Breast epithelium (tissue), 4 donors: ENCODE measurements at regions not wholly inside any gene's neighbourhood (a gene's known extent, or its start where the extent isn't known, plus 50 kb on each side); places are given as distances from the start of the nearest gene placed in this dataset.

Source experiments
- DNase-seq, 2 donors: peaks; one replicate each; pipeline ENCODE4 v3.0.0-alpha.2; 2019; ENCODE audit warnings: low spot score in 2 of 2
- H3K27ac ChIP-seq, 2 donors: fragments of 200-600 bp; sonication (generic) in 1 of 2; one replicate each; pipeline ENCODE4 v1.5.1; 2016 to 2019; ENCODE audit warnings: mild to moderate bottlenecking in 1 of 2
- H3K27me3 ChIP-seq, 2 donors: fragments of 200-600 bp; sonication (generic) in 1 of 2; one replicate each; pipeline versions ENCODE4 v1.5.1 to v1.6.0; 2017 to 2019; ENCODE audit warnings: control low read depth in 1 of 2, mild to moderate bottlenecking in 1 of 2
- H3K36me3 ChIP-seq: fragments of 200-600 bp; one replicate; pipeline ENCODE4 v1.5.1; 2019
- H3K4me1 ChIP-seq, 2 donors: fragments of 200-600 bp; sonication (generic); one replicate each; pipeline ENCODE4 v1.5.1; 2016 to 2019; ENCODE audit warnings: control low read depth in 1 of 2
- H3K4me3 ChIP-seq, 3 donors: fragments of 200-600 bp; sonication (generic); 1 replicate in 2 of 3; 2 replicates in 1 of 3; pipeline ENCODE4 v1.5.1; 2016 to 2019; ENCODE audit warnings: mild to moderate bottlenecking in 3 of 3, moderate library complexity in 2 of 3
- H3K9me3 ChIP-seq, 2 donors: fragments of 200-600 bp; sonication (generic) in 1 of 2; one replicate each; pipeline ENCODE4 v1.5.1; 2016 to 2019; ENCODE audit warnings: control low read depth in 1 of 2
- CTCF ChIP-seq, 3 donors: fragments of 450-650 bp; IDR thresholded peaks; one replicate each; pipeline ENCODE4 v1.5.1; 2016 to 2017; ENCODE audit warnings: antibody characterized with exemption in 3 of 3, mild to moderate bottlenecking in 3 of 3, moderate library complexity in 3 of 3
- POLR2A ChIP-seq: fragments of 450-650 bp; IDR thresholded peaks from one replicate; pipeline ENCODE4 v1.6.1; 2016; ENCODE audit warnings: antibody characterized with exemption, mild to moderate bottlenecking, moderate library complexity
- POLR2AphosphoS5 ChIP-seq, 3 donors: sonication (generic); formaldehyde crosslinking; IDR thresholded peaks; one replicate each; pipeline ENCODE4 v1.6.1; 2017; ENCODE audit warnings: antibody characterized with exemption in 3 of 3
- intact Hi-C: fragments of 100-400 bp; cut with DNase I; formaldehyde crosslinking; loops from one replicate; pipeline ENCODE4 v1.15.1; 2023; ENCODE audit warnings: low total_unique reads

GRCh38 chr3:96236522-96236921 is 577.9 kb upstream of the EPHA6 start:
- Histone ChIP-seq H3K27me3 (no peaks in the 10 kb centered on the region), H3K4me1 (no peaks in the 10 kb centered on the region), H3K4me3 (no peak overlapping the region), H3K27ac (no peak overlapping the region), H3K36me3 (no peaks in the 10 kb centered on the region), H3K9me3 (no peaks in the 10 kb centered on the region)
- intact Hi-C loops = no loop called here
- TF ChIP-seq POLR2A (no peak), CTCF (IDR thresholded peaks at IDR 0.05) (no peak), POLR2AphosphoS5 (IDR thresholded peaks at IDR 0.05) (no peak)
- no peak for DNase-seq

- H3K4me1 ChIP-seq = no peaks in the 10 kb centered on the region
- intact Hi-C loops = no loop called here
- no peak for DNase-seq
- no peaks in the 10 kb centered on the region for H3K36me3 ChIP-seq
- no peak overlapping the region for H3K27ac ChIP-seq
- no peaks in the 10 kb centered on the region for H3K27me3 ChIP-seq
- H3K9me3 ChIP-seq = no peaks in the 10 kb centered on the region
- no peak overlapping the region for H3K4me3 ChIP-seq
- TF ChIP-seq CTCF (IDR thresholded peaks at IDR 0.05) (no peak), POLR2AphosphoS5 (IDR thresholded peaks at IDR 0.05) (no peak), POLR2A (no peak)
Measured at GRCh38 chr3:96259299-96259698, 555.1 kb upstream of the EPHA6 start.

- no peak for TF ChIP-seq POLR2AphosphoS5 (IDR thresholded peaks at IDR 0.05)
- TF ChIP-seq POLR2A = no peak
- no peak for TF ChIP-seq CTCF (IDR thresholded peaks at IDR 0.05)
- Histone ChIP-seq H3K9me3 (no peaks in the 10 kb centered on the region), H3K27me3 (no peaks in the 10 kb centered on the region), H3K27ac (no peak overlapping the region), H3K4me3 (no peak overlapping the region), H3K4me1 (no peaks in the 10 kb centered on the region), H3K36me3 (no peaks in the 10 kb centered on the region)
- no peak for DNase-seq
- intact Hi-C loops = no loop called here
Measured at GRCh38 chr3:96264701-96265100, 549.7 kb upstream of the EPHA6 start.

- H3K9me3 ChIP-seq = no peaks in the 10 kb centered on the region
- no peak overlapping the region for H3K4me3 ChIP-seq
- TF ChIP-seq CTCF (IDR thresholded peaks at IDR 0.05) (no peak), POLR2A (no peak), POLR2AphosphoS5 (IDR thresholded peaks at IDR 0.05) (no peak)
- no peaks in the 10 kb centered on the region for H3K4me1 ChIP-seq
- intact Hi-C loops = no loop called here
- H3K36me3 ChIP-seq = no peaks in the 10 kb centered on the region
- no peaks in the 10 kb centered on the region for H3K27me3 ChIP-seq
- DNase-seq = no peak
- no peak overlapping the region for H3K27ac ChIP-seq
Measured at GRCh38 chr3:96266395-96267190, 547.8 kb upstream of the EPHA6 start.

- no peaks in the 10 kb centered on the region for H3K27me3 ChIP-seq
- TF ChIP-seq POLR2AphosphoS5 (IDR thresholded peaks at IDR 0.05) = no peak
- no peak for TF ChIP-seq CTCF (IDR thresholded peaks at IDR 0.05)
- TF ChIP-seq POLR2A = no peak
- intact Hi-C loops = no loop called here
- H3K4me3 ChIP-seq = no peak overlapping the region
- no peaks in the 10 kb centered on the region for H3K36me3 ChIP-seq
- no peaks in the 10 kb centered on the region for H3K4me1 ChIP-seq
- H3K9me3 ChIP-seq = no peaks in the 10 kb centered on the region
- DNase-seq = no peak
- H3K27ac ChIP-seq = no peak overlapping the region
Measured at GRCh38 chr3:96267577-96267976, 546.8 kb upstream of the EPHA6 start.
